BE2C (cell line): ENCODE measurements at regions not wholly inside any gene's neighbourhood (a gene's known extent, or its start where the extent isn't known, plus 50 kb on each side); places are given as distances from the start of the nearest gene placed in this dataset.

ENCODE experiments used
- DNase-seq: peaks from one replicate; pipeline ENCODE4 v3.0.0-alpha.2; 2020
- H3K27me3 ChIP-seq: fragments of 250-450 bp; sonication (Bioruptor Pico); 2 replicates; pipeline ENCODE4 v1.5.1; 2020; ENCODE audit warnings: mild to moderate bottlenecking
- H3K36me3 ChIP-seq: fragments of 250-450 bp; sonication (Bioruptor Pico); 2 replicates; pipeline ENCODE4 v1.5.1; 2020; ENCODE audit warnings: mild to moderate bottlenecking
- H3K4me1 ChIP-seq: fragments of 250-450 bp; sonication (Bioruptor Pico); 2 replicates; pipeline ENCODE4 v1.5.1; 2020
- H3K4me3 ChIP-seq: 2 replicates; pipeline ENCODE4 v1.5.1; 2011; ENCODE audit warnings: low read depth, low read length
- H3K9me3 ChIP-seq: fragments of 250-450 bp; sonication (Bioruptor Pico); 2 replicates; pipeline ENCODE4 v1.5.1; 2020
- CTCF ChIP-seq: IDR thresholded peaks from 2 replicates; pipeline ENCODE4 v1.5.1; 2012; ENCODE audit warnings: mild to moderate bottlenecking, low read depth, low read length

- H3K4me3 ChIP-seq = no peak overlapping the region
- H3K9me3 ChIP-seq = no peaks in the 10 kb centered on the region
- H3K4me1 ChIP-seq = no peaks in the 10 kb centered on the region
- H3K27me3 ChIP-seq = no peaks in the 10 kb centered on the region
- no peak for TF ChIP-seq CTCF
- H3K36me3 ChIP-seq = no peaks in the 10 kb centered on the region
- DNase-seq = no peak
Observed at GRCh38 chr13:37364956-37365355, 233.6 kb downstream of the POSTN start.

- TF ChIP-seq CTCF = no peak
- Histone ChIP-seq H3K4me3 (no peak overlapping the region), H3K4me1 (no peaks in the 10 kb centered on the region), H3K9me3 (no peaks in the 10 kb centered on the region), H3K36me3 (no peaks in the 10 kb centered on the region), H3K27me3 (no peaks in the 10 kb centered on the region)
- no peak for DNase-seq
Observed at GRCh38 chr13:37364007-37364406, 234.6 kb downstream of the POSTN start.

- TF ChIP-seq CTCF = no peak
- DNase-seq = no peak
- no peak overlapping the region for H3K4me3 ChIP-seq
- no peaks in the 10 kb centered on the region for H3K27me3 ChIP-seq
- H3K4me1 ChIP-seq = no peaks in the 10 kb centered on the region
- no peaks in the 10 kb centered on the region for H3K9me3 ChIP-seq
- H3K36me3 ChIP-seq = no peaks in the 10 kb centered on the region
Observed at GRCh38 chr13:37361608-37362007, 237.0 kb downstream of the POSTN start.

- H3K4me3 ChIP-seq = no peak overlapping the region
Observed at GRCh38 chr13:37360556-37360955, 238.0 kb downstream of the POSTN start.

GRCh38 chr13:37357548-37357947 is 241.0 kb downstream of the POSTN start:
- H3K4me1 ChIP-seq = no peaks in the 10 kb centered on the region
- H3K4me3 ChIP-seq = no peak overlapping the region
- no peaks in the 10 kb centered on the region for H3K27me3 ChIP-seq
- H3K36me3 ChIP-seq = no peaks in the 10 kb centered on the region
- TF ChIP-seq CTCF = no peak
- H3K9me3 ChIP-seq = no peaks in the 10 kb centered on the region
- no peak for DNase-seq

More at GRCh38 chr13:37360556-37360955, 238.0 kb downstream of the POSTN start:
- Histone ChIP-seq H3K9me3 (no peaks in the 10 kb centered on the region), H3K36me3 (no peaks in the 10 kb centered on the region), H3K4me1 (no peaks in the 10 kb centered on the region), H3K27me3 (no peaks in the 10 kb centered on the region)
- no peak for TF ChIP-seq CTCF
- DNase-seq = no peak

GRCh38 chr13:37353911-37354310 is 244.7 kb downstream of the POSTN start:
- no peak for TF ChIP-seq CTCF
- Histone ChIP-seq H3K27me3 (no peaks in the 10 kb centered on the region), H3K4me1 (no peaks in the 10 kb centered on the region), H3K4me3 (no peak overlapping the region), H3K36me3 (no peaks in the 10 kb centered on the region), H3K9me3 (no peaks in the 10 kb centered on the region)
- DNase-seq = no peak
